BJ (cell line): ENCODE measurements at regions not wholly inside any gene's neighbourhood (a gene's known extent, or its start where the extent isn't known, plus 50 kb on each side); places are given as distances from the start of the nearest gene placed in this dataset.
A peak's percentile ranks its signal among the peaks of the same experiment; 100 is the strongest.

Experiments used
- CTCF ChIA-PET: fragments of 350-600 bp; formaldehyde crosslinking; extraction: SDS; loops from one replicate; lab custom pipeline; 2021; ENCODE audit warnings: antibody characterized with exemption, inconsistent platforms; lab: Yijun Ruan, JAX
- POLR2A ChIA-PET: fragments of 300-600 bp; sonication (Branson Sonifier 250); formaldehyde crosslinking; extraction: SDS; loops from one replicate; lab custom pipeline; 2021; ENCODE audit warnings: antibody characterized with exemption; lab: Charles Lee
- DNase-seq: peaks from one replicate; pipeline ENCODE4 v3.0.0-alpha.2; 2011; ENCODE audit warnings: low read depth
- H3K27me3 ChIP-seq: 2 replicates; pipeline ENCODE4 v1.6.0; 2011; ENCODE audit warnings: low read length; ENCODE audit not compliant: control insufficient read depth, insufficient read depth
- H3K36me3 ChIP-seq: 2 replicates; pipeline ENCODE4 v1.5.1; 2011; ENCODE audit warnings: low read length; ENCODE audit not compliant: control insufficient read depth, insufficient read depth
- H3K4me3 ChIP-seq: 2 replicates; pipeline ENCODE4 v1.5.1; 2011; ENCODE audit warnings: low read depth, mild to moderate bottlenecking, control low read depth, low read length
- TF ChIP-seq, protein P1 (sequence below): IDR thresholded peaks from 2 replicates; pipeline ENCODE4 v1.5.1; 2011; ENCODE audit warnings: low read depth, mild to moderate bottlenecking, control low read depth, inconsistent platforms, low read length, moderate library complexity; ENCODE audit not compliant: insufficient read depth

GRCh38 chr7:142590830-142591457, 158.3 kb upstream of the PRSS1 start:
- 0 out of 2 replicates have a peak, but pooled peaks cover 1% of the 10 kb centered on the region for H3K36me3 ChIP-seq
- DNase-seq, result no peak
- TF ChIP-seq, protein P1, sequence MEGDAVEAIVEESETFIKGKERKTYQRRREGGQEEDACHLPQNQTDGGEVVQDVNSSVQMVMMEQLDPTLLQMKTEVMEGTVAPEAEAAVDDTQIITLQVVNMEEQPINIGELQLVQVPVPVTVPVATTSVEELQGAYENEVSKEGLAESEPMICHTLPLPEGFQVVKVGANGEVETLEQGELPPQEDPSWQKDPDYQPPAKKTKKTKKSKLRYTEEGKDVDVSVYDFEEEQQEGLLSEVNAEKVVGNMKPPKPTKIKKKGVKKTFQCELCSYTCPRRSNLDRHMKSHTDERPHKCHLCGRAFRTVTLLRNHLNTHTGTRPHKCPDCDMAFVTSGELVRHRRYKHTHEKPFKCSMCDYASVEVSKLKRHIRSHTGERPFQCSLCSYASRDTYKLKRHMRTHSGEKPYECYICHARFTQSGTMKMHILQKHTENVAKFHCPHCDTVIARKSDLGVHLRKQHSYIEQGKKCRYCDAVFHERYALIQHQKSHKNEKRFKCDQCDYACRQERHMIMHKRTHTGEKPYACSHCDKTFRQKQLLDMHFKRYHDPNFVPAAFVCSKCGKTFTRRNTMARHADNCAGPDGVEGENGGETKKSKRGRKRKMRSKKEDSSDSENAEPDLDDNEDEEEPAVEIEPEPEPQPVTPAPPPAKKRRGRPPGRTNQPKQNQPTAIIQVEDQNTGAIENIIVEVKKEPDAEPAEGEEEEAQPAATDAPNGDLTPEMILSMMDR, result no peak
- H3K27me3 ChIP-seq, result no peaks in the 10 kb centered on the region
- no peak overlapping the region for H3K4me3 ChIP-seq
- CTCF ChIA-PET, result interaction anchor here (0.6 to 7.7 kb wide), 10 partner anchors 13 to 630 kb away, joined by 3 to 52 read pairs (median 4); no protein-coding TSS in a partner anchor
- POLR2A ChIA-PET, result no interaction called here

DNA sequence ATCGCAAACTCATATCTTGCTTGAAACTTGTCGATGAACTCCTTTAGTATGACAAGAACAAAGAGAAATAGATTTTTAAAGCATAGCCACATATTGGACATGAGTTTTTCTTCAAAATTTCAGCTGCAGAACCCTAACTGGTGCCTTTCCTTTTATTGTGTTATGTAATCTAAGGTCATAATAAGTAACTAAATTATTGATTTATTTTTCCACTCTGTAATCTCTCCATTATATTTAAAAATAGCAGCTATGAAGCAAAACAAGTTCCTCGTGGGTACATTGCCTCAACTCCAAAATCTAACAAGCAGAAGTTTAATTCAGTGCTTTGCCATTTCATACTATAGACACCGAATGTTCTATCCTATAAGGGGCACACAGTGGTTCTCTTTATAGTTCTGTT, 159.2 kb upstream of the PRSS1 start:
- no peak overlapping the region for H3K4me3 ChIP-seq
- ChIA-PET CTCF (interaction anchor here (0.6 to 7.7 kb wide), 7 partner anchors 12 to 193 kb away, joined by 3 to 52 read pairs (median 4); no protein-coding TSS in a partner anchor), POLR2A (no interaction called here)
- H3K36me3 ChIP-seq, result 0 out of 2 replicates have a peak, but pooled peaks cover 1% of the 10 kb centered on the region
- no peak for DNase-seq
- TF ChIP-seq, protein P1, result no peak
- H3K27me3 ChIP-seq, result no peaks in the 10 kb centered on the region

DNA sequence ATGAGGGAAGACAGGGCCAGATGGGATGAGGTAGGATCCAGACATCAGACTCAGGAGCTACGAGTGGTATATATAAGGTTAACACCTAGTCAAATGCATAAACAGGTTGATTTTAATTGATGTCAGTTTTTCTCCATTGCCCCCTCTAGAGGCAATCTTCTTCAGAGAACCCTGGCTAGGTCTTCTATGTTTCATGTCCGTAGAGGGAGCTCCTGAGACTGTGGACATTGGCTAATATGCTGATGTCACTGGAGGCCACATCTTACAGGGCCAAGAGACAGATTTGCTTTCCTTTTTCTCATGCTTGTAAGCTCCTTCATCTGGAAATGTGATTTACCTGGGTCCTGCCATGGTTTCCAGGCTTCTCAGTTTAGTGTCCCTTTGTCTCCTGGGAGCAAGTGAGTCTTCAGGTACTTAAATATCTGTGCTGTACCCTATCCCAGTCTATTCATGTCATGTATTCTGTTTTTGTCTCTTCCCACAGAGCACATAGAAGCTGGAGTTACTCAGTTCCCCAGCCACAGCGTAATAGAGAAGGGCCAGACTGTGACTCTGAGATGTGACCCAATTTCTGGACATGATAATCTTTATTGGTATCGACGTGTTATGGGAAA, 161.6 kb upstream of the PRSS1 start:
- Histone ChIP-seq H3K27me3 (no peaks in the 10 kb centered on the region), H3K36me3 (0 out of 2 replicates have a peak, but pooled peaks cover under 1% of the 10 kb centered on the region), H3K4me3 (no peak overlapping the region)
- no peak for DNase-seq
- POLR2A ChIA-PET, result interaction anchor here (0.5 to 1.1 kb wide), 3 partner anchors 11 to 196 kb away, joined by 4 to 6 read pairs (median 4); no protein-coding TSS in a partner anchor
- CTCF ChIA-PET, result interaction anchor here (0.7 to 2.9 kb wide), 29 partner anchors 8 to 405 kb away, joined by 3 to 60 read pairs (median 5); no protein-coding TSS in a partner anchor
- TF ChIP-seq, protein P1, result peak; percentile 84

DNA sequence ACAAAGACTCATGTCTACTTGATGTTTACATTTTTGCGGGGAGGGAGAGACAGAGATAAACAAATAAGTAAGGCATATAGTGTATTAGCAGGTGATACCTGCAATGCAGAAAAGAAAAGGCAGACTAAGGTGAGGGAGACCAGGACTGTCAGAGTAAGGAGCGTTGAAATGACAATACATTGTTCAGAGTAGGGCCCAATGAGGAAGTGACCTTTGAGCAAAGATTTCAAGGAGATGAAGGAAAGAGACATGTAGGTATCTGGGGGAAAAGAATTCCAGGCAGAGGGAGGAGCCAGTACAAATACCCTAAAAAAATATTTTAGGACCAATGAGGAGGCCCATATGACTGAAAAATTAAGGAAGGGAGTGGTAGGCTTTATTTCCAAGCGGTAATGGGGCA, 162.7 kb upstream of the PRSS1 start:
- Histone ChIP-seq H3K27me3 (no peaks in the 10 kb centered on the region), H3K36me3 (no peaks in the 10 kb centered on the region), H3K4me3 (no peak overlapping the region)
- ChIA-PET POLR2A (no interaction called here), CTCF (interaction anchor here (1.2 to 2.9 kb wide), 13 partner anchors 9 to 127 kb away, joined by 4 to 60 read pairs (median 12); no protein-coding TSS in a partner anchor)
- DNase-seq, result no peak
- TF ChIP-seq, protein P1, result no peak

DNA sequence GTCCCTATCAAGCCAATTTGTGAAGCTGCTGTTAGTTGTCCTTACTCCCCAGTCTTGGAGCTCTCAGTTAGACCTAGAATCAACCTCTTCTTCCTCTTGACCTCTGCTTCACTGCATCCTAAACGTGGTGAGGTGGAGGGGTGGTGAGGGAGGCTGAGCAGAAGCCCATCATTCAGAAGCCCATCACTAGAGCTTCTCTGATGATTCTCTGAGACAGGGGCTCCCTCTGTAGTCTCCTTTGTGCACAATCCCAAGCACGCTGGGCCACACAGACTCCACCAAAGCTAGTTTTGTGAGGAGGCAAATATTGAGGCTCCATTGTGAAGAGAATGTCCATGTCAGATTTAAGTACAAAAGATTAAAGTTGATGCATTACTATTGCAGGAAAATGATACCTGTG, 163.8 kb upstream of the PRSS1 start:
- Histone ChIP-seq H3K27me3 (no peaks in the 10 kb centered on the region), H3K36me3 (no peaks in the 10 kb centered on the region), H3K4me3 (no peak overlapping the region)
- no peak for DNase-seq
- TF ChIP-seq, protein P1, result 0 out of 2 replicates have a peak, but pooled peaks have one; percentile 19
- CTCF ChIA-PET, result interaction anchor here (0.6 to 3.8 kb wide), 10 partner anchors 12 to 198 kb away, joined by 3 to 68 read pairs (median 4); no protein-coding TSS in a partner anchor
- POLR2A ChIA-PET, result no interaction called here
